ENCODE measurements at regions not wholly inside any gene's neighbourhood (a gene's known extent, or its start where the extent isn't known, plus 50 kb on each side); places are given as distances from the start of the nearest gene placed in this dataset.

- TF ChIP-seq CTCF (IDR thresholded peaks at IDR 0.05) (no peak), EZH2phosphoT487 (IDR thresholded peaks at IDR 0.05) (no peak)
Observed at GRCh38 chr13:31521435-31521834, 217.9 kb upstream of the RXFP2 start.

All from neural progenitor cell (in vitro differentiated cells).